ENCODE measurements at regions not wholly inside any gene's neighbourhood (a gene's known extent, or its start where the extent isn't known, plus 50 kb on each side); places are given as distances from the start of the nearest gene placed in this dataset.

GRCh38 chr10:2986391-2986801 is 81.0 kb upstream of the PFKP start:
- TF ChIP-seq CTCF (IDR thresholded peaks at IDR 0.05) (no peak), POLR2A (IDR thresholded peaks at IDR 0.05) (no peak)
